Germinal center (tissue), 1 donor: ENCODE measurements at regions not wholly inside any gene's neighbourhood (a gene's known extent, or its start where the extent isn't known, plus 50 kb on each side); places are given as distances from the start of the nearest gene placed in this dataset.
"Not testable (repeated sequence)": the region's sequence is repeated elsewhere in the genome, so short reads cannot be mapped to it uniquely, and the experiment has no call there.

Experiments
- DNase-seq: peaks from one replicate; pipeline ENCODE4 v3.0.0; 2012; ENCODE audit warnings: mixed read lengths, low spot score

DNA sequence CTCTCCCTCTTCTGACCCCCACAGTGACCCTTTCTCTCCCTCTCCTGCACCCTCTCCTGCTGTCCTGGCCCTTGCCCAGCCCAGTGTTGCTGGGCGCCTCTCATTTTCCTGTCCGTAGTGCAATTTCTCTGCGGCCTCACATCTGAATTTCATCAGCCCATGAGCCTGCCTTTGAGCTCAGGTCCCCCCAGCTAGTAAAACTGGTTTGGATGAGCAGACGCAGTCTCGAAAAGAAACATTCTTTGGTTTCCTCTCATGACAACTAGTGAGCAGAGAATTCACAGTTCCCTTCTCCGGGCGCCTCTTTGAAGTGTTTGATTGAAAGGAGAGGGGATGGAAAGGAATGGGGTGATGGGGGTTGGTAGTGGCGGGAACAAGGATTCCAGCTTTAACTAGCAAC, 126.0 kb upstream of the CADM1 start:
- DNase-seq = no peak

DNA sequence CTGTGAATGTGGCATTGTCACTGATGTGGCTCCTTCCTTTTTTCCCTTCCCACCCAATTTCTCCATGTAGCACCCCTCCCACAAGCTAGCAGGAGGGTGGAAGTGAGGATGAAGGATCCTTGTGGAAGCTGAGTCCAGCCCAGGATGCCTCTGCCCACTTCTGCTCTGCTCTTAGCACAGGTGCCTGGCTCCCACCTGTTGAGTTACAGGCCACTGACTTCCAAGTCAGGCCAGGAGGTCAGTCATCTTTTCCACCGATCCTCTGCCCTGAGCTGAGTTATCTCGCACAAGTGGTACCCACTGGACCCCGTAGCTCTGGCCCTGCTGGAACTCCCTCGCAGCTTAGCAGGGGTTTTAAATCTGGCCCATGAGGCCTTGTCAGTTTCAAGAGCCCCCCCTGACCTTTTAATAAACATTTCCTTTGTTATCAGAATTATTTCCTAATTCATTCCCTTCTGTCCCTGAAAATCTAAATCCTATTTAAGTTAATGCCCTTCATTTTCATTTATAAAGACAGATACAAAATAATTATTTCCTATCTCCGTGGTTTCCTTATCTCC, 125.3 kb upstream of the CADM1 start:
- no peak for DNase-seq

DNA sequence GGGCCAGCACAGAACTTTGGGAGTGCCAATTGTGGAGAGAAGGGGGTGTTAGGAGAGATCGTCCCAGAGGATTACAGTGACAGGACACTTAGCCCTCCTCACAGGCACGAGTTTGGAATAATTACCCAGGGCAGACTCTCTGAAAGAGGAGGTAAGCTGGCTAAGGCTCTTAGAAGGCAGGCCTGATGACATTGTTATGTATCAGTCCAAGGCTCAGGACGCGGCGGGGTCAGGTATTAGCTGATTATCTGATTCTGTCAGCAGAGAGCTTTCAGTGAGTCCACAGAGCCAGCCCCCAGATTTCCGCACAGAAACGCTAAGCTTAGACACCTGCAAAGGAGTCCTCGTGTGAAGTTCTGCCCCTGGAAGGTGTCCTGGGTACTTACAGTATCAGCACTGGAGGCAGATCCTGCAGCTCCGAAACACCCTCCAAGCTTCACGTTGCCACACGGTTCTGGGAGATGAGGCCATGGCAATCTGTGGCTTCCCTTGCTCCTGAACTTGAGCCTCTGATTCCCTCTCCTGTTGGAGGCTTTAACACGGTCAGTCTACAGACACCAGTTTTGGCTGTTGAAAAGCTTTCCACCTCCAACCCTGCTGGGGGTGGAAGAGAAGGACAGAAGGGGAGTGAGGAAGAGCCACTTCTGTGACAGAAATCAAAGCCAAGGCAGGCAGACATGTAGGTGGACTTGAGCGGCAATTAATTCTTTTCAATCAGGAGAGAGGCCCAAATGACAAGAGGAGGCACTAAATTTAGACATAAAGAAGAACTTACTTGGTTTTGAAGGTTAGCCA, 123.6 kb upstream of the CADM1 start:
- DNase-seq = no peak

DNA sequence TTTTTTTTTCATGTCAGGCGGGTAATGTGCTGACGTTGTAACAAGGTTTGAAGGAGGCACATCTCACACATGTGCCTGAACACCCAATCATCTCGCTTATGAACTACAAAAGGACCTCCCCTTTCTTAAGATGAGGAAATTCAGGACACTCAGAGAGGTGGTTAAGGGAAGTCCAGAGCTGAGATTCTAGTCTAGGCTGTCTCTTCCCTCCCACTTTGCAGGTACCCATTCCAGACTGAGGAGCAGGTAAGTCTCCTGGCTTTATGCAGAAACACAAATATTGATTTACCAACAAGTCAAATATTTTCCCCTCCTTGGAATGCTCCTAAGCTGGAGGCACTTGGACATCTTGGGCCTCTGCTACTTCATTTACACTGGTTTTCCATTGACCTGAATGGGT, 122.9 kb upstream of the CADM1 start:
- DNase-seq = no peak

DNA sequence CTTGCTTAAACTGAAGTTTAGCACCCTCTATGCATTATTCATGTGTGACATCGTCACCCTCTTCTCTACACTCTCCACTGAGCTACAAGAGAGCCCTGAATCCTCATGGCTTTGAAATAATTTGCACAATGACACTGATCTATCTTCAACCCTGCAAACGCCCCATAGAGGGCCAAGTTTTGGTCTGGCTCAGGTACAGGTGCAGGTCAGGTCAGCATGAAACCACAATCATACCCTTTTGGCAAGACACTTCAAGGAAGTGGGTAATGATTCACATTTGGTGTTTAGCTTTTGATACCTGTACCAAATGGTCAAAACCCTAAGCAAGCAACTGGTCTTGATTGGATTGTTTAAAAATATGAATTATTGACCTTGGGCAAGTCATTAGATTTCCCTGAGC, 122.2 kb upstream of the CADM1 start:
- no peak for DNase-seq

DNA sequence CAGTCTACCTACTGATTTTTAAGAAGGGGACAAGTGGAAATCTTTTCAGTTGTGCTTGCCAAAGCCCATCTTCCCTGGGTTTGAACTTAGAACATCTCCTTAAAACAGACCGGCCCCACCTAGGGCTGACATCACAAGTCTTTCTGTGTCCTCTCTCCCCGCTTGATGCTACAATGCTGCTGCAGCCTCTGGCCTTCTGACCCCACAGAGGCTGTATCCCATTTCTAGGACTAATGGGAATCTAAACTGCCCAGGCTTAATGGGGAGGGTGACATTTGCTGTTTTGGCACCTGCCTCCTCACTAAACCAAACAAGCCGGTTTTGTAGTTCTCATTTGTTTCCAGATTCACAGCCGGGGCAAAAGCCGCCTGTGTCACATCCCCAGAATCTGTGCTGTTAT, 121.3 kb upstream of the CADM1 start:
- no peak for DNase-seq

DNA sequence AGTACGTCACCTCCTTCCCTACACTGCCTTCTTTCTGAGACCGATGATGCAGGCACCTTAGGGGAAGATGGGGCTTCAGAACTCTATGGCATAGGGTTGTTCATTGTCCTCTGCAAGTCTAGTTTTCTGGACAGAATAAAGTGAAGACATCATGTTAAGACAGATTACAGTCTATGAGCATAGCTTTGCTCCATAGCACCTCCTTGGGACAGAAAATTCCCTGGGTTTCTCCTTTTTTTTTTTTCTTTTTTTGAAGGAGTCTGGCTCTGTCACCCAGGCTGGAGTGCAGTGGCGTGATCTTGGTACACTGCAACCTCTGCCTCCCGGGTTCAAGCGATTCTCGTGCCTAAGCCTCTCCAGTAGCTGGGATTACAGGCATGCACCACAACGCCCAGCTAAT, 119.8 kb upstream of the CADM1 start:
- no peak for DNase-seq

DNA sequence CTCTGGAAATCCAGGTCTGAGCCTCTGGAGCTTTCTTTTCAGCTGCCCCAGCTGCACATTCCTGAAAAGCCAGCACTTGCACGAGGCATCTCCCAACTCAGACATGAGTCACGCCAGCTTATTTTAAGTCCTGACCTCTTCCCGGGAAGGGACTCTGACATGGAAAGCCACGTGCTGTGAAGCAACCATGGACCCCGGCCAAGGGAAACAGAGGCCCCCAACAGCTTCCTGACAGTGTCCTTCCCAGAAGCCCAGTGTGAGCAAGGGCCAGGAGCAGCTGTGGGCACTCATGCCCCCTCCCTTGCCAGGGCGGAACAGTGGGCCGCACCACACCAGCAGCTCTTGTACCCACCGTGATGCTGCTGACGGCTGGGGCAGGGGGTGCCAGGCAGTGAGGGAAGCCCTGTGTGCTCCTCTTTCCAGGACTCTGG, 118.8 kb upstream of the CADM1 start:
- no peak for DNase-seq

DNA sequence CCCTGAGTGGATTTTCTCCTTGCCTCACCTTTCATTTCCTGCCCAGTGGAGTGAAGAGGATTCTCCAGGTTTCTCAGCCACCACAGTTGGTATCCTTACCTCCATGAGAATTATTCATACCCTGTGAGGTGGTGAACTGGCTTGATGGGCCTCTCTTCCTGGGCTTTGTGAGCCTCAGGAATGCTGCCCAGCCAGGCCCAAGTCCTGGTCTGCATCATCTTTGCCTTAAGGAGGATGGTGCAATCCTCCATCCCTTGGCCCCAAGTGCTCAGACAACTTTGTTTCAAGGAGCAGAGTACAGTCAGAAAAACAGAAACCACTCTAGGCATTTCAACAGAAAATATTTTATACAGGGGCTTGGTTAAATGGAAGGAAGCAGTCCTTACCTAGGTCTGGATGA, 114.2 kb upstream of the CADM1 start:
- no peak for DNase-seq

DNA sequence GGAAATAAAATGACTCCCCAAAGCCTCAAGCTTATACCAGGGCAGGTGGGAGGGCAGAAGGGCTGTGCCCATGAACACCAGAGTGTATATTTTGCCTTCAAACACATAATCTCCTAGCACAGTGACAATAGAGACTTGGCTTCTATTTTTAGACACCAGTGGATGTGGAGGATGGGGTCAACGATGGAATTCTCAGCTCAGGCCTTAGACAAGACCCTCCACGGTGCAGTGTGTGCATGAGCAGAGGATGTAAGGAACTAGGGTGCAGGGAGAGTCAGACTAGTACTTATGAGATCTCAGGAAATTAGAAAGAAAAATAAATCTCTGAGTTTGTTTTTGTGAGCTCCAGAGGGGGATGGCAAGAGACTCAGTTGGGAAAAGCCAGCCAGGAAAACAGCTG, 113.6 kb upstream of the CADM1 start:
- no peak for DNase-seq

DNA sequence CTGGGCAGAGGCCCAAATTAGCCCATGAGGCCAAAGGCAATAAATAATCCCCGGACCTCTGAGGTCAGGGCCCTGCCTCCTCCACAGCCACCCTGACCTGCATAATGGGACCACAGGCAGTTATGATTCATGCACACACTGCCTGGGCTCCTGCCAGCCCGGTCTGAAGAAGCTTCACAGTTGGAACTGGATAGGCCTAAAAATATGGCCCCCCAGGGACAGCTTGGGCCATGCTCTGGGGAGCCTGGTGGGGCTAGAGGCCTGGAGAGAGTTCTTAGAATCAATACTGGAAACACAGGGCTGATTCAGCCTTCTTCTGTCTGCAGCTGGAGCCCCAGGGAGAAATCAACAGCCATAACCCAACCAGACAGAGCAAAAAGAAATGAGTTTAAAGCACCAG, 112.8 kb upstream of the CADM1 start:
- DNase-seq = no peak

DNA sequence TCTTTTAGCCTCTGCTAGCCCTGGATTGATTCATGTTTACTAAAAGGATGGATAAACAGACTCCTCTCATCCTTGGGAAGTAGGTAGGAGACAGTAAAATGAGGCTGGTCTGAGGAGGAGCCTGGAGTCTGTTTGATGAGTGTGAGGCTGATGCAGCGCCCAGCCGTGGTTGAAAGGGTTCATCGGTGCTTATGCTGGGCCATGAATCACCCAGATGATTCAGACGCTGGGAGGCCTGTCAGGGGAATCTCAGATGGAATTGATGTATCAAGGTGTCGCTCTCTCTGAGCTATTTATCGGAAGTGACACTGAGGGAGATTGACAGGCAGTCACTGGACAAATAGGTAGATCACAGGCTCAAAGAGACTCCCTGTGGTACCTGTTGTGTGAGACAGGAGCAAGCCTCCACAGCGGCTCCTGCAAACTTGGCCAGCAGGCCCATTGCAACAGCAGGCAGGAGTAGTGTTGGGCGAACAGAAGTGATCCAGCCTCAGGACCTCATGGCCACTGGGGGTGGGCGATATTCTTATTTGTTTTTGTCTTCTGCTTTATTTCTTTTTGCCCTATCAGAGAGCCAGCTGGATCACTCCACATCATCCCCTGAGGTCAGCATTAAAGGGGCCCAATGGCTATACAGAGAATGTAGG, 109.9 kb upstream of the CADM1 start:
- no peak for DNase-seq

DNA sequence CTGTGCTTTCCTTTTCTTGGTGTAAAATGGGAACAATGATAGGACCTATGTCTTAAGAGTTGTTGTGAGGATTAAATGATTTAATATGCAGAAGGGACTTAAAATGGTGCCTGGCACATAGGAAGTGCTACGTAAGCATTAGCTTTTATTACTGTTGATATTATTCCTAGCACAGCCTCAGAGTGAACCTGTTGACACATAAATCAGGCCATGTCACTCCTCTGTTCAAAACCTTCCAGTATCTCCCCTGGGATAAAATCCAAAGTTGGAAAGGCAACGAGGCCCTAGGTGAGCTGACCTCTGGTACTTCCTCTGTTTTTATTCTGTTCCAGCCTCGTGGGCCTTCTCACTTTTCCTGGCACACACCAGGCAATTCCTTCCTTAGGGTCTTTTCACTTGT, 108.8 kb upstream of the CADM1 start:
- DNase-seq = no peak

DNA sequence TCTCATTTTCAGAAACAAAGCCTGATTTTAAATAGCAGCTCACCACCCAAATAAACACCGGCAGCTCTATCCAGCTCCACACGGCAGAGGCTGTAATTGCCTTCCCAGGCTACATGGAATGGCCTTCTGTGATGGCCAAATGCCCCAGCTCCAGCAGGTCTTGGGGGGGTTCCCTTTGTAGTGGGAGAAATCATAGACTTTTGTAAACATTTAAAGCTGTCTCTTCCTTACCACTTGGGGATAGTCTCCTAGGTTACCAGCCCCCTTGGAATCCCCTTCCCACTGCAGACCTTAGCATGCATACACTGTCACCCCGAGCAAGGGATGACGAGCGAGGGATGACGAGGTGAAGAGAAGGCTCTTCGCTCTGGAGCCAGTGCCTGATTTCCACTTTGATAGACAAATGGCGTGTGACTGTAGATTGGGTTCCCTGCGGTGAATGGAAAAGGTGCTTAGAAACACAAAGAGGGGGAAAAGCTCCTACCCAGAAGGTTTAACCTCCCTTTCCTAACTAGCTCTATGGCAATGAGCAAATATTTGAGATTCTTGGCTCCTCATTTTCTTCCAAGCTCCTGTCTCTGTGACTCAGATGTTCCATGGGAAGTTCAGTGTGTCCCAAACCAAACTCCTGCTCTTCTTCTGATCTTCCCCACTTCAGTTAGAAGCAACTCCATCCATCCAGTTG, 108.0 kb upstream of the CADM1 start:
- DNase-seq = no peak

DNA sequence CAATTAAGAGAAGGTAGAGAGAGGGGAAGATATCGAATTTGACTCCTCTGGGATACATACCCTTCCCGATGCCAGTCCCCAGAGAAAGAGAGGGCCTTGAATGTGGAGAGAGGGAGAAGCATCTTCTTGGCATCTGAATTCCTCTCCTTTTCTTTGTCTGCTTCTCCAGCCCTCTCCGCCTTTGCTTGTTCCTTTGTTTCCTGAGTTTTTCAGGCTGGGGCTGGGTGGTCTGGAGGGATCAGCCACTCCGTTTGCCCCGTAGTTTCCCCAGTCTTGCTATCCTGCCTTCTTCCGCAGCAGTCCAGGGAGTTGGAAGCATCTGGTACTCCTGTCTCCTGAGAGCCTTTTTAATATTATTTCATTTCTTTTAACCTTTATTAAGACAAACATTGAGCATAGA, 107.1 kb upstream of the CADM1 start:
- no peak for DNase-seq

DNA sequence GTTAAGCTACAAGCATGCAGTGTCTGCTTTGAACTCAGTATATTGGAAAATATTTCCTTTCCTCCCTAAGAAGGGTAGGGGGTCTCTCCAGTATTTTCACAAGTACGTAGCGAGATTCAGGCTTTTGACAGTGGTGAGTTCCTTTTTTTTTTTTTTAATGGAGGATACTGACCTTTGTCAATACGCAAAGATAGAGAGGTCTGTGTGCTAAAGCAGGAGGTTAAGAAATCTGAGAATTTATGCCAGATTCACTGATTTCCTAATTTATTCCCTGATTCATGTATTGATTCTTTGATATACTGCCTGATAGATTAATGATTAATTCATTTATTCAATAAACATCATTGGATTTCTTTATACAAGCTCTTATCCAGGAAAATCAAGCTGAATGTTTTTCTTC, 106.7 kb upstream of the CADM1 start:
- no peak for DNase-seq

DNA sequence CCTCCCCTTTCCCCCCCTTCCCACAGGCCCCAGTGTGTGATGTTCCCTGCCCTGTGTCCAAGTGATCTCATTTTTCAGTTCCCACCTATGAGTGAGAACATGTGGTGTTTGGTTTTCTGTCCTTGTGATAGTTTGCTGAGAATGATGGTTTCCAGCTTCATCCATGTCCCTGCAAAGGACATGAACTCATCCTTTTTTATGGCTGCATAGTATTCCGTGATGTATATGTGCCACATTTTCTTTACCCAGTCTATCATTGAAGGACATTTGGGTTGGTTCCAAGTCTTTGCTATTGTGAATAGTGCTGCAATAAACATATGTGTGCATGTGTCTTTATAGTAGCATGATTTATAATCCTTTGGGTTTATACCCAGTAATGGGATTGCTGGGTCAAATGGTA, 106.0 kb upstream of the CADM1 start:
- not testable (repeated sequence) for DNase-seq

DNA sequence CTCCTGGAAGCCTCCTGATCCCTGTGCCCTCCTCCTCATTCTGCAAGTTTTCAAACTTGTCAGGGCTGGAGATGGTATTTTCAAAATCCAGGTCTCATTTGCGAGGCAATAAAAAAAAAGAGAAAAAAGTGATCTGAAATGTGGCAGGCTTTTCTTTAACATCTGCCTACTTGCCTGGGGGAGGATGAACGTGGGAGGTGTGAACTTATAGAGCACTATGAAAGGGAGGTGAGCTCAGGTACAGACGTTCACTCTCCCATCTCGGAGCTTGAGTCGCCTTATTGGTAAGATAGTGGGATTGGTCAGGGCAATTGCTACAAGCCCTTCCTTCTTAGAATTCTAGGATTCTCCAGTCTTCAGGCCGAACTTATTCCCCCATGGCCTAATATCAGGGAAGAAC, 104.8 kb upstream of the CADM1 start:
- no peak for DNase-seq

DNA sequence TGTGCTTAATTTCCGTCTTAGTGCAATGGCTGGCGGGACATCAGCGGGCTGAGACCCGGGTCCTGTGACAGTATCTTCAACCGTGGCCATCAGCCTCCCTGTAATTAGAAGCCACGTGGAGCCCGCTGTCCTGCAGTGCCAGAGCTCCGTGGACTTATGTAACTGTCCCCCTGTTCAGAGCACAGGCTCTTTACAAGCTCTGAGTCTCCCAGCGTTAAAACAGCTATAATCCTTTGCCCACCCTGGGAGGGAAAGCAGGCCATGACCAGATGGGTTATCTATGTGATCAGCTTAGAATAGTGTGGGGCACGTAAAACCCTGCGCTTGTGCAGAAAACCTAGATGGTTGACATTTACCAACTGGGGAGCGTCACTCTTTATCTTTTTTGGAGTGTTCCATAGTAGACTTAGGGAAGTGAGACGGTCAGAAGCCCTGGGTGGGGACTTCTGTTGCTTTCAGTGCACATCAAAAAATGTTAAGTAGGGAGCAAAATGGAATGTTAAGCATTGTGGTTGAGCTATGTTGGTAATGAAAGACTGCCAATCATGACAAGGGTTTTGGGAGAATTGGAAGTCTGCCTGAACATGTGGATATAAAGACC, 103.5 kb upstream of the CADM1 start:
- no peak for DNase-seq

DNA sequence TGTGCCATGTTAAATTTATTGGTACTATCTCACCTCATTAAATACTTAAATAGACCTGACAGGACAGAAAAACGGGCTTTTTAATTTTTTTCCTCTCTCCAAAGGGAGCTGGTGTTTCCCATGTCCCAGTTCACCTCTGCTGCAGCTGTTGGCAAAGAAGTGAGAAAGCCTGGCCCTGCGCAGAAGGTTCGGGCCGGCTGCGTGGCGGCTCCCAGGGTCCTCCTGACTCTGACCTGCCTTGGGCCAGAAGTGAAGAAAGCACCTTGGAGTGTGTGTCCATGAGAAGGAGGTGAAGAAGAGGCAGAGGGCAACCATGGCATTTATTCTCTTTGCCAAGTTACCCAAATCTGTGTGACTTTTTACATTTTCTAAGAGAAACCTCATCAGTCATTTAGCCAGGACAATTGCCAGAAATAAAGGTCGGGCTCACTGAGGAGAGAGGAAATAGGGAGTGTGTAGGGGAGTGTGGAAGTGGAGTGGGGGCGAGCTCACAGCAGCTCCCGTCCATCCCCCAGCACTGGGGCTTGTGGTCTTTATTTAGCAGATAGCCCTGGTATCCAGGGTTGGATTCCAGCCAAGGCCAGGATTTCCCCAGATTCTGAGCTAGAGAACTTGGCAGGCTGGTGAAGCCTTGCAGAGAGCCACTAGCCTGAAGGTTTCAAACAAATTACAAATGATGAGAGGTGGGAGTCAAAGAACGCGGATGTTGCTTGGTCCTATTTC, 102.4 kb upstream of the CADM1 start:
- no peak for DNase-seq

DNA sequence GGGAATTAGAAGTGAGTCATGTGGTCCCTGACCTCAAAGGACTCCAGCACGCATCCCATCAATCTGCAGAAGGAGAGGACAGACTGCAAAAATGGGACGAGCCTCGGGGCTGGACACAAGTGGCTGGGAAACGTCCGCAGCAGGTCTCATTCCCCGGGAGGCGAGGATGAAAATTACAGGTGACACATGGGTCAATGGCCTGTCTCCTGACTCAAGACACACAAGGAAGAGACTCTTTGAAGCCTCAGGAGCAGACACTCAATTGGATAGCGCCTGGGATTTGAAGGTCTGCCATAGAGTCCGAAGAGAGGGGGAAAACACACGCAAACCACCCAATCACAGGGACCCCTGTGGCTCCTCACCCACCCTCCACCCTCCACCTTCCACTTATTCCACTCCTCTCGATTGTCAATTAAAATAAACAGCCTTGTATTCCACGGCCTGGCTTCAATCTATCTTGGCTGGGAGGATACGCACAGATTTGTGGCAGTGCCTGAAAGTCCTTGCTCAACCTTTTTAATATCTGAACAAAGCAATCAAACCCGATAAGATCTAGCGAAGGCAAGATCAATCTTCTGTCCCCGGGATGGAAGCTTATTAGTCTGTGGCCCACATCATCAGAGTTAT, 101.8 kb upstream of the CADM1 start:
- DNase-seq = no peak
